ENCODE measurements at regions not wholly inside any gene's neighbourhood (a gene's known extent, or its start where the extent isn't known, plus 50 kb on each side); places are given as distances from the start of the nearest gene placed in this dataset.

DNA sequence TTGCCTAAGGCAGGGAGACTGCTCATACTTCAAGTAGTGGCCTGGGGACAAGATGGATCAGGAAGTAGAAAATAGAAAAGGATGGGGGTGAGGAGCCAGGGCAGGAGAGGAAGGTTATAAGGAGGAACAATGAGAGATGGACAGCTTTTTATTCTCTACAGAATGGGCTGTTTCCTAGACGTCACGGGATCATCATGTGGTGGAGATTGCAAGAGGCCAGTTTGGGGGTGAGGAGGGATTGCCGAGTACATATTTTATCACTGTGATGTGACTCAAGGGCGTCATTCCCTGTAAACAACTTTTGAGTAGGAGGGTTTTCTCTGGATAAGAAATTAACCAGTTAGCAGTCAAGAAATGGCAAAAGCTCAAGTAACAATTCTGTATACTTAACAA, 406.3 kb downstream of the ETS1 start:
- H3K4me1 ChIP-seq, result peaks cover 0 to 3% (median 0%) of the 10 kb centered on the region in 4 donors
- no peak for DNase-seq (ENCODE audit: extremely low spot score)
- TF ChIP-seq, protein P1, sequence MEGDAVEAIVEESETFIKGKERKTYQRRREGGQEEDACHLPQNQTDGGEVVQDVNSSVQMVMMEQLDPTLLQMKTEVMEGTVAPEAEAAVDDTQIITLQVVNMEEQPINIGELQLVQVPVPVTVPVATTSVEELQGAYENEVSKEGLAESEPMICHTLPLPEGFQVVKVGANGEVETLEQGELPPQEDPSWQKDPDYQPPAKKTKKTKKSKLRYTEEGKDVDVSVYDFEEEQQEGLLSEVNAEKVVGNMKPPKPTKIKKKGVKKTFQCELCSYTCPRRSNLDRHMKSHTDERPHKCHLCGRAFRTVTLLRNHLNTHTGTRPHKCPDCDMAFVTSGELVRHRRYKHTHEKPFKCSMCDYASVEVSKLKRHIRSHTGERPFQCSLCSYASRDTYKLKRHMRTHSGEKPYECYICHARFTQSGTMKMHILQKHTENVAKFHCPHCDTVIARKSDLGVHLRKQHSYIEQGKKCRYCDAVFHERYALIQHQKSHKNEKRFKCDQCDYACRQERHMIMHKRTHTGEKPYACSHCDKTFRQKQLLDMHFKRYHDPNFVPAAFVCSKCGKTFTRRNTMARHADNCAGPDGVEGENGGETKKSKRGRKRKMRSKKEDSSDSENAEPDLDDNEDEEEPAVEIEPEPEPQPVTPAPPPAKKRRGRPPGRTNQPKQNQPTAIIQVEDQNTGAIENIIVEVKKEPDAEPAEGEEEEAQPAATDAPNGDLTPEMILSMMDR (IDR thresholded peaks at IDR 0.05), result no peak
- no peak for TF ChIP-seq POLR2AphosphoS5 (IDR thresholded peaks at IDR 0.05)
- no peaks in the 10 kb centered on the region for H3K9me3 ChIP-seq
- H3K27me3 ChIP-seq, result no peaks in the 10 kb centered on the region
- intact Hi-C loops (cut with DNase I), result no loop called here
- no peaks in the 10 kb centered on the region for H3K36me3 ChIP-seq
- whole genome bisulfite sequencing, result 77% methylated on average over 4 of the region's 4 CpGs
- H3K4me3 ChIP-seq, result no peak overlapping the region
- no peak overlapping the region for H3K27ac ChIP-seq (replicated peaks in 1 of 4)

DNA sequence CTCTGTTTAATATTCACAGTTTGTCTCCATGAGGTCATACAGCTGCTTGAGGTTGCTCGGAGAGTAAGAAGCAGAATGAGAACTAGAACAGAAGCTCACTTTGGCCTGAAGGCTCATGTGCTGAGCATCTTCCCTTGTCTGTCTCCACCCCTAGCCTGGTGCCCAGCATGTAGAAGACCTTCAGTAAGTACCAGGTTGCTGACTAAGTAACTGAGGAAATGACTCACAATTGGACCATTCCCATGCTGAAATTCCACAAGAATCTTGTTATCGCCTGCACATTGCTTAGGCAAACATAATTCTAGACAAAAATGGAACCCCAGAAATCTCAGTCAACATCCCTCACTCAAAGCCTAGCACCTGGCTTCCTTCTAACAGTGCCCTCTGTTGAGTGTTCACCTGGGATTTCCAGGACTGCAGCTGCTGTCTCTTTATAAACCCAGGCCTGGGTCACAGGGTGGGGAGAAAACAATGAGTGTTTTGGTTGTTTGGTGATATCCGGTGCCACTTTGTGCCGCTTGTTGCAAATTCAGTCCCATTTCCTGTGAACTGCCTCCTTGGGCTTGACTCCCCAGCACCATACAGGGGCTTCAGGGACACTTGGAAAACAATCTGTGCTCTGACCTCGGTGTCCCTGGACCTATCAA, 406.8 kb downstream of the ETS1 start:
- no peak overlapping the region for H3K4me3 ChIP-seq
- TF ChIP-seq POLR2A (IDR thresholded peaks at IDR 0.05; ENCODE audit: low read depth) (no peak), EP300 (IDR thresholded peaks at IDR 0.05) (no peak), POLR2AphosphoS5 (IDR thresholded peaks at IDR 0.05) (no peak)
- TF ChIP-seq, protein P1 (IDR thresholded peaks at IDR 0.05), result no peak
- H3K9me3 ChIP-seq, result no peaks in the 10 kb centered on the region
- 83% methylated on average over 5 of the region's 5 CpGs for WGBS
- no peak overlapping the region for H3K27ac ChIP-seq (replicated peaks in 1 of 4)
- no peak for DNase-seq (ENCODE audit: extremely low spot score)
- no peaks in the 10 kb centered on the region for H3K36me3 ChIP-seq
- no peaks in the 10 kb centered on the region for H3K27me3 ChIP-seq
- peaks cover 0 to 3% (median 0%) of the 10 kb centered on the region in 4 donors for H3K4me1 ChIP-seq
- intact Hi-C loops (cut with DNase I), result no loop called here

DNA sequence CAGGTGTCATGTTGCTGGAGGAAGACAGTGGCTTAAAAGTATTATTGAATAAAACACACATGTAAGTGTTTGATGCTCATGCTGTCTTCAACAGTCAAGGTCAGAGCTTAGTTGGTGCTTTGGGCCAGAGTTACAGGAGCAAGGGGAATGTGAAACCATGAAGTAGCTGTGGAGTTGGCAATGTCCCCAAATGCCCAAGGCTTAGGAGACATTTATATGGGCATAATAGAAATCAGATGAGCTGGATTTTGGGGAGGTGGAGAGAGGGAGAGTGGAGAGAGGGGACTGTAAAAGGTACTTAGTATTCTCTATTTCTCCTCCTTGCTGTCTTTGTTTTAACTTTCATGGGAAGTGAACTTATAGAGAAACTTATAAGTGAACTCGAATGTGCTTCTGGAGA, 407.8 kb downstream of the ETS1 start:
- intact Hi-C loops (cut with DNase I), result no loop called here
- 100% methylated on average over 1 of the region's 1 CpG for WGBS
- DNase-seq (ENCODE audit: extremely low spot score), result no peak
- H3K27me3 ChIP-seq, result no peaks in the 10 kb centered on the region
- H3K27ac ChIP-seq (replicated peaks in 1 of 4), result no peak overlapping the region
- H3K36me3 ChIP-seq, result no peaks in the 10 kb centered on the region
- H3K4me1 ChIP-seq, result peaks cover 0 to 3% (median 0%) of the 10 kb centered on the region in 4 donors
- no peaks in the 10 kb centered on the region for H3K9me3 ChIP-seq
- no peak overlapping the region for H3K4me3 ChIP-seq
- TF ChIP-seq EP300 (IDR thresholded peaks at IDR 0.05), result no peak
- no peak for TF ChIP-seq POLR2A (IDR thresholded peaks at IDR 0.05; ENCODE audit: low read depth)
- TF ChIP-seq POLR2AphosphoS5 (IDR thresholded peaks at IDR 0.05), result no peak
- TF ChIP-seq, protein P1 (IDR thresholded peaks at IDR 0.05), result no peak

DNA sequence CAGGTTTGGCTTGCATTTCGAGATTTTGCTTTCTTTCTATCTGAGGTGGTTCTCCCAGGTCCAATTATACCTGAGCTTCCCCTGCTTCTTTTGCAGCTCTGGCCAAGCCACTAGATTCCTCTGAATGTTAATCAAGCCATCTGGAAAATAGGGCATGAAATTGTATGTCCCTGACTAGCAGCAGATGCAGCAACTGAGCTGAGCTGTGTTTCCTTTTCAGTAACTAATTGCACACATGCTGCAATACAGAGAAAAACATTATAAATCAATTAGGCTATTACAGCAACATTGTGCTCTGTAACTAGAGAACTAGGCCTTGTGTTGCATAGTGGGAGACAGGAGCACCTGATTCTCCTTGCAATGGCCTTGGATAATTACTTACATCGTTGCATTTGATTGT, 408.3 kb downstream of the ETS1 start:
- intact Hi-C loops (cut with DNase I), result no loop called here
- Histone ChIP-seq H3K36me3 (no peaks in the 10 kb centered on the region), H3K9me3 (no peaks in the 10 kb centered on the region), H3K27ac (replicated peaks in 1 of 4) (no peak overlapping the region), H3K4me1 (peaks cover 0 to 3% (median 0%) of the 10 kb centered on the region in 4 donors), H3K4me3 (no peak overlapping the region), H3K27me3 (no peaks in the 10 kb centered on the region)
- no peak for DNase-seq (ENCODE audit: extremely low spot score)
- WGBS, result 94% methylated on average over 2 of the region's 2 CpGs
- TF ChIP-seq EP300 (IDR thresholded peaks at IDR 0.05) (no peak), POLR2A (IDR thresholded peaks at IDR 0.05; ENCODE audit: low read depth) (no peak), POLR2AphosphoS5 (IDR thresholded peaks at IDR 0.05) (no peak)
- TF ChIP-seq, protein P1 (IDR thresholded peaks at IDR 0.05), result no peak
